ENCODE measurements at regions not wholly inside any gene's neighbourhood (a gene's known extent, or its start where the extent isn't known, plus 50 kb on each side); places are given as distances from the start of the nearest gene placed in this dataset.
"Not testable (repeated sequence)": the region's sequence is repeated elsewhere in the genome, so short reads cannot be mapped to it uniquely, and the experiment has no call there.

- TF ChIP-seq ZNF462 (CRISPR knock-in tag; IDR thresholded peaks at IDR 0.05) (no peak), EZH2 (IDR thresholded peaks at IDR 0.05; ENCODE audit: low read depth, unreplicated experiment) (no peak), REST (IDR thresholded peaks at IDR 0.05; ENCODE audit: unreplicated experiment) (no peak), ZNF114 (CRISPR knock-in tag; IDR thresholded peaks at IDR 0.05) (no peak)
Measured at GRCh38 chr1:72431810-72432209, 149.5 kb upstream of the NEGR1 start (continued).

- not testable (repeated sequence) for H3K27me3 Mint-ChIP-seq (ENCODE audit: insufficient read depth, low read depth, poor library complexity); H3K36me3 Mint-ChIP-seq (ENCODE audit: low read depth); H3F3A ChIP-seq (replicated peaks; ENCODE audit: low read depth); H3K4me2 ChIP-seq; H3K4me3 Mint-ChIP-seq; H3K9me2 ChIP-seq (ENCODE audit: insufficient read depth); H4K20me1 ChIP-seq (replicated peaks; ENCODE audit: insufficient read depth); H3K4me1 ChIP-seq (ENCODE audit: insufficient read depth); H3K36me3 ChIP-seq (ENCODE audit: insufficient read depth); H3K4me3 ChIP-seq; H3K27ac Mint-ChIP-seq; H3K27me3 ChIP-seq (ENCODE audit: insufficient read depth); H3K79me2 ChIP-seq (replicated peaks; ENCODE audit: insufficient read depth); ATAC-seq; H3K4me1 Mint-ChIP-seq; H3K9me3 Mint-ChIP-seq; H2AFZ ChIP-seq; DNase-seq (ENCODE audit: low spot score); H3K27ac ChIP-seq (ENCODE audit: low read depth)
Measured at GRCh38 chr1:72428276-72428675, 145.9 kb upstream of the NEGR1 start.

Measured in GM23338 (cell line).